ENCODE measurements at regions not wholly inside any gene's neighbourhood (a gene's known extent, or its start where the extent isn't known, plus 50 kb on each side); places are given as distances from the start of the nearest gene placed in this dataset.
A peak's percentile ranks its signal among the peaks of the same experiment; 100 is the strongest.
"Not testable (repeated sequence)": the region's sequence is repeated elsewhere in the genome, so short reads cannot be mapped to it uniquely, and the experiment has no call there.

DNA sequence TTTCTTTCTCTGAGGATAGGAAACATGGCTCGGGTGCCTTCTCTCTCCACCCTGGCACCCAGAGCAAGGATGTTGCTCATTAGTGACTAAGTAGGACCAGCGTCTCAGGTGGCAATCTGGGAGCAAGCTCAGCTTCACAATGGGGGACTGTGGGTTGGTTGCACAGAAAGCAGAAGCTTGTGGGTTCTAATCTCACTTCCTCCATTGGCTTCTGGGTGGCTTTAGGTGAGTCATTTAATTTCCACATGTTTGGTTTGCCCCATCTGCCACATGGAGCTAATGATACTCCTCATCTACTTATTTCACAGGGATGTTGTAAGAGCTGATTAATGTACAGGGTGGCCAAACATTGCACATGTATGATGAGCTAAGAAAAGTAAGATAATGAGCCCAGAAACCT, 54.8 kb upstream of the AKIRIN2 start:
- TF ChIP-seq POLR2AphosphoS5 (IDR thresholded peaks at IDR 0.05), result no peak
- no peak for TF ChIP-seq POLR2A (IDR thresholded peaks at IDR 0.05)
- TF ChIP-seq, protein P1, sequence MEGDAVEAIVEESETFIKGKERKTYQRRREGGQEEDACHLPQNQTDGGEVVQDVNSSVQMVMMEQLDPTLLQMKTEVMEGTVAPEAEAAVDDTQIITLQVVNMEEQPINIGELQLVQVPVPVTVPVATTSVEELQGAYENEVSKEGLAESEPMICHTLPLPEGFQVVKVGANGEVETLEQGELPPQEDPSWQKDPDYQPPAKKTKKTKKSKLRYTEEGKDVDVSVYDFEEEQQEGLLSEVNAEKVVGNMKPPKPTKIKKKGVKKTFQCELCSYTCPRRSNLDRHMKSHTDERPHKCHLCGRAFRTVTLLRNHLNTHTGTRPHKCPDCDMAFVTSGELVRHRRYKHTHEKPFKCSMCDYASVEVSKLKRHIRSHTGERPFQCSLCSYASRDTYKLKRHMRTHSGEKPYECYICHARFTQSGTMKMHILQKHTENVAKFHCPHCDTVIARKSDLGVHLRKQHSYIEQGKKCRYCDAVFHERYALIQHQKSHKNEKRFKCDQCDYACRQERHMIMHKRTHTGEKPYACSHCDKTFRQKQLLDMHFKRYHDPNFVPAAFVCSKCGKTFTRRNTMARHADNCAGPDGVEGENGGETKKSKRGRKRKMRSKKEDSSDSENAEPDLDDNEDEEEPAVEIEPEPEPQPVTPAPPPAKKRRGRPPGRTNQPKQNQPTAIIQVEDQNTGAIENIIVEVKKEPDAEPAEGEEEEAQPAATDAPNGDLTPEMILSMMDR (IDR thresholded peaks at IDR 0.05), result no peak
- no peak for TF ChIP-seq EP300 (IDR thresholded peaks at IDR 0.05)
- no peaks in the 10 kb centered on the region for H3K4me1 ChIP-seq
- DNase-seq, result peak in 1 of 2 donors; percentile 37
- no peak overlapping the region for H3K27ac ChIP-seq
- no peaks in the 10 kb centered on the region for H3K27me3 ChIP-seq
- no peak overlapping the region for H3K4me3 ChIP-seq
- H3K9me3 ChIP-seq, result no peaks in the 10 kb centered on the region
- intact Hi-C loops (cut with DNase I; ENCODE audit: low total_unique reads), result no loop called here
- 23 to 38% (median 25%) methylated on average over 2 of the region's 2 CpGs for WGBS, 5 donors
- H3K36me3 ChIP-seq, result no peaks in the 10 kb centered on the region

DNA sequence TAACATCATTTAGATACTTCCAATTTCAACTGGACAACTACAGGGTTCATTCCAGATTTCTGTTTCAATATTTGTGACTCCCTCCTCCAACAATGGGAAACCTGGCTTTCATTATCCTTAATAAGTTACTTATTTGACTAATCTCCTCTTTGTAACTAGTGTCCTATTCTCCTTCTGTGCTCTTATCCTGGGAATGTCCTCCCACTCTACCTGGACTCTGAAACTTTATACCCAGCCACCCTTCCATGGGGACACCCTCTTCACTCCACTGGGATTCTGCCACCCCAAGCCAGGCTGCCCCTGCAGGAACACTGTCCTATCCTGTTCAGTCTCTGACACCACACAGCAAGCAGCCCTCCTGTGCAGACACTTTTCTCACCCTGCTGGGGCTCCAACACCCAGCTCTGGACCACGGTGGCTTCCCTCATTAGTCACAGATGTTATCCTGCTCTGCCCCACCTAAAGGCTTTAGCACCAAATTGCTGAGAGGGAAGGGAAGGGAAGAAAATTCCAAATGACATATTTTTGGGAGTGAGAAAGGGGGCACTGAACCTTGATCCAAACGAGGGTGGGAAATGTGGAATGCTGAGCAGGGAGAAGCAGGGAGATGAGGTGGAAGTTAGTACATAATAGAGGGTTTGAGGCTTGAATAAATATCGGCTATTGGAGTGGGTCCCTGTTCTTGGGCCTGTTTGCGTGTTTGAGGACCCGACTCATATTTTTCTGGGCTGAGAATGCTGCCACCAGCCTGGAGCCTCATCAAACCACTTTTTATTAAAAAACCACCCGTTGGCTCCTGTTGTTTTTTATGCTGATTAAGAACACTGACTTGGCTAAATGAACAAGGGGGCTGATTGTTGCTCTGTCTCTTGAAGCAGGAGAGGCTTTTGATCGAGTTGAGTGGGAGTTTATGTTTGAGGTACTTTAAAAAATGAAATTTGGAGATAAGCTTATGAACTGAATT, 54.0 kb upstream of the AKIRIN2 start:
- Histone ChIP-seq H3K27ac (no peak overlapping the region), H3K27me3 (no peaks in the 10 kb centered on the region), H3K9me3 (no peaks in the 10 kb centered on the region), H3K4me3 (no peak overlapping the region), H3K36me3 (no peaks in the 10 kb centered on the region), H3K4me1 (no peaks in the 10 kb centered on the region)
- 42 to 52% (median 45%) methylated on average over 7 of the region's 7 CpGs for WGBS, 5 donors
- TF ChIP-seq, protein P1 (IDR thresholded peaks at IDR 0.05), result no peak
- no peak for TF ChIP-seq POLR2AphosphoS5 (IDR thresholded peaks at IDR 0.05)
- no peak for TF ChIP-seq POLR2A (IDR thresholded peaks at IDR 0.05)
- intact Hi-C loops (cut with DNase I; ENCODE audit: low total_unique reads), result no loop called here
- DNase-seq, result no peak

DNA sequence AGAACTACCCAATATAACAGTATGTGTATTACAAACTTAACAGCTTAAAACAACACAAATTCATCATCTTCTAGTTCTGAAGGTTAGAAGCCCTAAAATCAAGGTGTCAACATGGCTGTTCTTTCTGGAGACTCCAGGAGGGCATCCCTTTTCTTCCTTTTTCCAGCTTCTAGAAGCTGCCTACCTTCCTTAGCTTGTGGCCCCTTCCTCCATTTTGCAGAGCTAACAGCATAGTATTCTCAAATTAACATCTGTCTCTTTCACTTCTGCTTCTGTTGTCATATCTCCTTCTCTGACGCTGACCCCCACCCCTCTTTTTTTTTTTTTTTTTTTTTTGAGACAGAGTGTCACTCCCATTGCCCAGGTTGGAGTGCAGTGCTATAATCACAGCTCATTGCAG, 52.8 kb upstream of the AKIRIN2 start:
- 75 to 92% (median 77%) methylated on average over 1 of the region's 1 CpG for WGBS, 5 donors
- Histone ChIP-seq H3K4me1 (no peaks in the 10 kb centered on the region), H3K36me3 (no peaks in the 10 kb centered on the region), H3K27ac (no peak overlapping the region), H3K27me3 (no peaks in the 10 kb centered on the region), H3K4me3 (no peak overlapping the region), H3K9me3 (no peaks in the 10 kb centered on the region)
- intact Hi-C loops (cut with DNase I; ENCODE audit: low total_unique reads), result no loop called here
- no peak for TF ChIP-seq POLR2AphosphoS5 (IDR thresholded peaks at IDR 0.05)
- TF ChIP-seq POLR2A (IDR thresholded peaks at IDR 0.05), result no peak
- TF ChIP-seq EP300 (IDR thresholded peaks at IDR 0.05), result no peak
- TF ChIP-seq, protein P1 (IDR thresholded peaks at IDR 0.05), result no peak
- DNase-seq, result no peak

DNA sequence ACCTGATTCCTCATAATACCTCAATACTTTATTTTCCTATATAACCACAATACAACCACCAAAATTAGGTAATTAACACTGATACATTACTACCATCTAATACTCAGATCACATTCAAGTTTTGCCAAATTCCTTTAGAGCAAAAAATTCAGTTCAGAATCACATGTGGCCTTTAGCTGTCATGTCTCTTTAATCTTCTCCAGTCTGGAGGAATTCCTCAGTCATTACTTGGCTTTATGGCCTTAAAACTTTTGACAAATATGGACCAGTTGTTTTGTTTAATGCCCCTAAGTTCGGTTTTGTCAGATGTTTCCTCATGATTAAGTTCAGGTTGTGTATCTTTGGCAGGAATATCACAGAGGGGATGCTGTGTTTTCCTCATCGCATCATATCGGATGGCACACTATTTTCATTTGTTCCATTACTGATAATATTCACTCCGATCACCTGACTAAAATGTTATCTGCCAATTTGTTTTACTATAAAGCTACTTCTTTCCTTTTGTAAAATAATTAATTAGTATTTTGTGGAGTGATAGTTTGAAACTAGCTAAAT, 51.2 kb upstream of the AKIRIN2 start:
- Histone ChIP-seq H3K27me3 (no peaks in the 10 kb centered on the region), H3K4me1 (no peaks in the 10 kb centered on the region), H3K9me3 (no peaks in the 10 kb centered on the region), H3K36me3 (no peaks in the 10 kb centered on the region), H3K4me3 (no peak overlapping the region), H3K27ac (no peak overlapping the region)
- intact Hi-C loops (cut with DNase I; ENCODE audit: low total_unique reads), result no loop called here
- 57 to 76% (median 62%) methylated on average over 4 of the region's 4 CpGs for WGBS, 5 donors
- TF ChIP-seq POLR2AphosphoS5 (IDR thresholded peaks at IDR 0.05) (no peak), EP300 (IDR thresholded peaks at IDR 0.05) (no peak), POLR2A (IDR thresholded peaks at IDR 0.05) (no peak)
- TF ChIP-seq, protein P1 (IDR thresholded peaks at IDR 0.05), result no peak
- no peak for DNase-seq

DNA sequence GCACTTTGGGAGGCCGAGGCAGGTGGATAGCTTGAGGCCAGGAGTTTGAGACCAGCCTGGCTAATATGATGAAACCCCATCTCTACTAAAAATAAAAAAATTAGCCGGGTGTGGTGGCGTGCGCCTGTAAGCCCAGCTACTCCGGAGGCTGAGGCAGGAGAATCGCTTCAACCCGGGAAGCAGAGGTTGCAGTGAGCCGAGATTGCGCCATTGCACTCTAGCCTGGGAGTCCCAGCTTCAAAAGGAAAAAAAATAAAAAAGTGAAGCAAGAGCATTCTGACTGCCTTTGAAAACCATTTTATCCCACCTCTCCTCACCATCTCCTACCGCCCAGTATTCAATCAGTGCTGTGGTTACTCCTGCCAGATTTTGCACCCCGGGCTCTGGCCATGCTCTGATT, 50.5 kb upstream of the AKIRIN2 start:
- 90 to 96% (median 95%) methylated on average over 11 of the region's 11 CpGs for WGBS, 5 donors
- H3K36me3 ChIP-seq; intact Hi-C loops (cut with DNase I; ENCODE audit: low total_unique reads); H3K27ac ChIP-seq; DNase-seq; H3K27me3 ChIP-seq; H3K4me1 ChIP-seq; H3K9me3 ChIP-seq; H3K4me3 ChIP-seq: not testable (repeated sequence)
